Mesenchymal stem cell (in vitro differentiated cells and primary cell): ENCODE measurements at regions not wholly inside any gene's neighbourhood (a gene's known extent, or its start where the extent isn't known, plus 50 kb on each side); places are given as distances from the start of the nearest gene placed in this dataset.

Source experiments
- DNase-seq: peaks from one replicate; pipeline ENCODE4 v3.0.0-alpha.2; 2013
- H2AFZ ChIP-seq: one replicate; pipeline ENCODE4 v1.6.1; 2013; ENCODE audit warnings: low read depth, mild to moderate bottlenecking, control low read depth, inconsistent platforms, low read length, moderate library complexity
- H2AK5ac ChIP-seq: 2 replicates; pipeline ENCODE4 v1.6.1; 2013; ENCODE audit warnings: low read length, moderate library complexity, mild to moderate bottlenecking, inconsistent platforms; ENCODE audit not compliant: severe bottlenecking
- H2BK120ac ChIP-seq: one replicate; pipeline ENCODE4 v1.6.1; 2013; ENCODE audit warnings: low read depth, mild to moderate bottlenecking, inconsistent platforms, low read length, moderate library complexity
- H2BK12ac ChIP-seq, 2 experiments: one replicate each; pipeline ENCODE4 v1.6.1; 2013; ENCODE audit warnings: inconsistent platforms in 2 of 2, low read length in 2 of 2, mild to moderate bottlenecking in 2 of 2, moderate library complexity in 2 of 2, control low read depth in 1 of 2
- H2BK15ac ChIP-seq: one replicate; pipeline ENCODE4 v1.6.1; 2013; ENCODE audit warnings: mild to moderate bottlenecking, low read depth, inconsistent platforms; ENCODE audit not compliant: poor library complexity, severe bottlenecking
- H2BK5ac ChIP-seq: 2 replicates; pipeline ENCODE4 v1.6.1; 2013; ENCODE audit warnings: low read depth, mild to moderate bottlenecking, low read length, control low read depth, inconsistent platforms; ENCODE audit not compliant: poor library complexity, severe bottlenecking
- H3K14ac ChIP-seq, 2 experiments: one replicate each; pipeline ENCODE4 v1.6.1; 2013; ENCODE audit warnings: inconsistent platforms in 2 of 2, low read length in 2 of 2, control low read depth in 1 of 2, mild to moderate bottlenecking in 1 of 2, moderate library complexity in 1 of 2
- H3K18ac ChIP-seq, 2 experiments: one replicate each; pipeline ENCODE4 v1.6.1; 2013; ENCODE audit warnings: inconsistent platforms in 2 of 2, low read length in 2 of 2, control low read depth in 1 of 2, low read depth in 1 of 2, mild to moderate bottlenecking in 1 of 2
- H3K23ac ChIP-seq, 2 experiments: one replicate each; pipeline ENCODE4 v1.6.1; 2013; ENCODE audit warnings: inconsistent platforms in 2 of 2, low read length in 2 of 2, mild to moderate bottlenecking in 2 of 2, moderate library complexity in 2 of 2, control low read depth in 1 of 2
- H3K27ac ChIP-seq: 2 replicates; pipeline ENCODE4 v1.5.1; 2013; ENCODE audit warnings: mild to moderate bottlenecking, moderate library complexity, low read length, control low read depth, inconsistent platforms; ENCODE audit not compliant: poor library complexity, severe bottlenecking
- H3K27me3 ChIP-seq, 2 experiments: 2 replicates each; pipeline versions ENCODE4 v1.6.1 to v1.7.0; 2013; ENCODE audit warnings: low read length in 2 of 2, mild to moderate bottlenecking in 2 of 2, moderate library complexity in 2 of 2, control low read depth in 1 of 2, inconsistent platforms in 1 of 2; ENCODE audit not compliant: control insufficient read depth in 1 of 2, insufficient read depth in 1 of 2
- H3K36me3 ChIP-seq, 2 experiments: 2 replicates each; pipeline versions ENCODE4 v1.6.1 to v1.7.0; 2013; ENCODE audit warnings: low read length in 2 of 2, control low read depth in 1 of 2, inconsistent platforms in 1 of 2, low read depth in 1 of 2, mild to moderate bottlenecking in 1 of 2; ENCODE audit not compliant: insufficient read depth in 2 of 2, control insufficient read depth in 1 of 2
- H3K4ac ChIP-seq, 2 experiments: one replicate each; pipeline ENCODE4 v1.6.1; 2013; ENCODE audit warnings: inconsistent platforms in 2 of 2, low read length in 2 of 2, mild to moderate bottlenecking in 2 of 2, moderate library complexity in 2 of 2, control low read depth in 1 of 2, low read depth in 1 of 2
- H3K4me1 ChIP-seq: 2 replicates; pipeline ENCODE4 v1.6.1; 2013; ENCODE audit warnings: low read depth, low read length, control low read depth; ENCODE audit not compliant: control insufficient read depth, insufficient read depth
- H3K4me2 ChIP-seq: 2 replicates; pipeline ENCODE4 v1.6.1; 2013; ENCODE audit warnings: low read length, mild to moderate bottlenecking, inconsistent platforms; ENCODE audit not compliant: poor library complexity, severe bottlenecking
- H3K4me3 ChIP-seq, 2 experiments: 2 replicates each; pipeline versions ENCODE4 v1.5.1 to v1.7.0; 2013; ENCODE audit warnings: low read length in 2 of 2, mild to moderate bottlenecking in 2 of 2, control low read depth in 1 of 2, low read depth in 1 of 2; ENCODE audit not compliant: insufficient read depth in 1 of 2
- H3K79me1 ChIP-seq: replicated peaks from 2 replicates; pipeline ENCODE4 v1.6.1; 2013; ENCODE audit warnings: mild to moderate bottlenecking, control low read depth, low read length, inconsistent platforms; ENCODE audit not compliant: poor library complexity, severe bottlenecking
- H3K9ac ChIP-seq: 2 replicates; pipeline ENCODE4 v1.7.0; 2013; ENCODE audit warnings: mild to moderate bottlenecking, low read length, moderate library complexity
- H3K9me3 ChIP-seq: 2 replicates; pipeline ENCODE4 v1.7.0; 2013; ENCODE audit warnings: mild to moderate bottlenecking, low read length; ENCODE audit not compliant: control insufficient read depth
- H4K8ac ChIP-seq: one replicate; pipeline ENCODE4 v1.6.1; 2013; ENCODE audit warnings: inconsistent platforms, mild to moderate bottlenecking, low read length, moderate library complexity
- H4K91ac ChIP-seq: one replicate; pipeline ENCODE4 v1.6.1; 2013; ENCODE audit warnings: mild to moderate bottlenecking, low read length, inconsistent platforms
- WGBS: methylation state at CpG from one replicate; pipeline ENCODE4 v1.1.7; 2013; ENCODE audit warnings: mixed read lengths; 5-methylcytosine and 5-hydroxymethylcytosine counted together

DNA sequence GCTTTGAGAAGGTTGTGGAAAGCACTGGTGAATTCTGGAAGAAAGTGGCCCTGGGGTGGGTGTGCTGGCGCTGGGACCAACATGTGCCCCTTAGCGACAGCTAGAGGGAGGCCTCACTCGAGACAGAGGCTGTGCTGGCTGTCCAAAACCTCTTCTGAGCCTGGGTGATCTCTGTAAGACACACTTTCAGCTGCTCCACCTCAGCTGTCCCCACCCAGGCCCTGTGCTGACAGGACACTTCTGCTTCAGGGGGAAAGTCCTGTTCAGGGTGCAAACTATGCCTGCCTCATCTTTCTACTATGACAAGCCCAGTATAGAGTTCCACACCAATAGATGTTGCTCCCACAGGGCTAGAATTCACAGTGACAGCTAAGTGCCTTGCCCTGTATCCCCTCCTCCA is 426.4 kb downstream of the MED10 start:
- Histone ChIP-seq H2AK5ac (no peak overlapping the region), H3K18ac (no peak overlapping the region)
- 29% methylated on average over 3 of the region's 3 CpGs for WGBS

DNA sequence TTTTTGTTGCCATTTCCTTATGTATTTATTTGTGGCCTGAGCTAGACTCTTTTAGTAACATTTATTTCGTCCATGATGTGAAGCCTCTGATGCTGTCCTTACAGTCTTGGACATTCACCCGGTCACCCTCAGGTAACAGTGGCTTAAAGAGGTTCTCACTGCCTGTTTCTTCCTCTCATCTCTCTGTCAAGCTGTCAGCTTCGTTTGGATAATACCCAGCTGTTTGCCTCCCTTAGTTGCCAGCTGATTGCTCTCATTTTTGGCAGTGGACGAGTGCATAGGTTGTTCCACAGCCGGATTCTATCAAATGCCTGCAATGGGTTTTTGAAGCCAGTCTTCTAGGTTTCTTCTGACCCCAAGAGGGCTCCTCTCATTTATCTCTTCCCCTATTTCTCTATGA is 427.7 kb downstream of the MED10 start:
- H4K8ac ChIP-seq = no peak overlapping the region
- H3K79me1 ChIP-seq = no peaks in the 10 kb centered on the region
- no peak overlapping the region for H2BK5ac ChIP-seq
- no peak overlapping the region for H2AK5ac ChIP-seq
- no peaks in the 10 kb centered on the region for H3K9me3 ChIP-seq
- H3K4ac ChIP-seq = no peak overlapping the region
- H3K14ac ChIP-seq = no peak overlapping the region
- H3K9ac ChIP-seq = no peak overlapping the region
- no peak overlapping the region for H3K4me2 ChIP-seq
- H3K4me3 ChIP-seq = no peak overlapping the region
- DNase-seq = no peak
- no peak overlapping the region for H2BK12ac ChIP-seq
- no peak overlapping the region for H3K23ac ChIP-seq
- H2AFZ ChIP-seq = no peak overlapping the region
- no peak overlapping the region for H3K18ac ChIP-seq
- H2BK120ac ChIP-seq = no peak overlapping the region
- H3K27me3 ChIP-seq = no peaks in the 10 kb centered on the region
- WGBS = 56% methylated on average over 5 of the region's 5 CpGs
- H3K36me3 ChIP-seq = no peaks in the 10 kb centered on the region
- no peak overlapping the region for H2BK15ac ChIP-seq
- no peak overlapping the region for H4K91ac ChIP-seq
- no peaks in the 10 kb centered on the region for H3K4me1 ChIP-seq
- H3K27ac ChIP-seq = no peak overlapping the region

More for the DNA sequence above, 426.4 kb downstream of the MED10 start:
- Histone ChIP-seq H3K4me2 (no peak overlapping the region), H2BK15ac (no peak overlapping the region), H3K27me3 (no peaks in the 10 kb centered on the region), H2BK5ac (no peak overlapping the region), H4K91ac (no peak overlapping the region), H3K27ac (no peak overlapping the region), H3K9ac (no peak overlapping the region), H3K4ac (no peak overlapping the region), H3K4me3 (no peak overlapping the region), H3K4me1 (no peaks in the 10 kb centered on the region), H2BK120ac (no peak overlapping the region), H2AFZ (no peak overlapping the region), H3K79me1 (no peaks in the 10 kb centered on the region), H3K14ac (no peak overlapping the region), H4K8ac (no peak overlapping the region), H2BK12ac (no peak overlapping the region), H3K9me3 (peaks cover 3% of the 10 kb centered on the region), H3K23ac (no peak overlapping the region), H3K36me3 (no peaks in the 10 kb centered on the region)
- DNase-seq = no peak

DNA sequence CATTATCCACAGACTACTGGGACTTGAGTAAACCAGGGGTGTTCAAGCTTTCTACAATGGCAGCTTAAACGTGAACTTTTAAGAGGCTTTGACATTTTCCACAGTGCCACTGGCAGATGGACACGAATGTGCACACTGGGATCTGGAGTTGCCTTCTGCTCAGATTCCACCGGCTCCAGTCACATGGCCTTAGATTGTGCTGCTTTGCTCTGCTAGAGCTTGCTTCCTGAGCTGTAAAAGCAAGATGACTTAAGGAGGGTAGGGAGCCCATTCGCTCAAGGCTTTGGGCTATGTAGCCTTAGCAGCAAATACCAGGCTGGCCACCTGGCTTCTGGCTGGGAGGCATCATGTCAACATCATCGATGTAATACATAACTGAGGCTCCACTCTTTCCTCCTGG is 436.9 kb downstream of the MED10 start:
- H2BK5ac ChIP-seq = no peak overlapping the region

DNA sequence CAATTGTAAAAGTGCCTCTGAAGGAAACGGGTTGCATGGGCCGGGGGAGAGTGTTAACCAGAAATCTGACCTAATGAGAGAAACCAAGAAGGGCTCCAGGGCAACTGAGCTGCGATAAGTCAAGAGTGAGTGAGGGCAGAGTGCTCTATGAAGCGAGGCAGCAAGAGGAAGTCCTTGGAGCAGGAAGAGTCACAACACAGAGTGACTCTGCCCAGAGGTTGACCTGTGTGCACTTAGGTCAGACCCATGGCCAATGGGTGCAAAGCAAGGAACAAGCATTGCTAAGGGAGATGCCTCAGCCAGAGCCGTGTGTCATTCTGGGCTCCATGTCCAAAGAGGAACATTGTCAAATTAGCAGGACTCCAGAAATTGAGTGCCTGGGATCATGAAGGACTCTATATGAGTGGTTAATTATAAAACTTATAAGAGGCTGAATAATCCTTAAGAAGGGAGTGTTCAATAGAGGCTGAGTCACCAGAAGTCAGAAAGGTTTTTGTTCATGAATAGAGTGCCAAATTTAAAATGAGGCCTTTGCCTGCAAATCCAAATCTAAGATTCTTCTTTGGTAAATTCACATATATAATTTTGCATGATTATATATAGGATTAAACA is 438.5 kb downstream of the MED10 start:
- Histone ChIP-seq H3K36me3 (no peaks in the 10 kb centered on the region), H2BK120ac (no peak overlapping the region), H2BK5ac (no peak overlapping the region), H3K23ac (no peak overlapping the region), H4K91ac (no peak overlapping the region), H3K4me3 (no peak overlapping the region), H2BK12ac (no peak overlapping the region), H3K14ac (no peak overlapping the region), H3K27me3 (no peaks in the 10 kb centered on the region), H3K9me3 (no peaks in the 10 kb centered on the region), H3K18ac (no peak overlapping the region), H2AK5ac (no peak overlapping the region), H4K8ac (no peak overlapping the region), H3K9ac (no peak overlapping the region), H2AFZ (no peak overlapping the region), H3K4ac (no peak overlapping the region), H3K4me2 (no peak overlapping the region), H2BK15ac (no peak overlapping the region), H3K79me1 (no peaks in the 10 kb centered on the region), H3K27ac (no peak overlapping the region), H3K4me1 (no peaks in the 10 kb centered on the region)
- 68% methylated on average over 5 of the region's 5 CpGs for WGBS
- no peak for DNase-seq

More for the DNA sequence above, 436.9 kb downstream of the MED10 start:
- no peak for DNase-seq
- WGBS = 65% methylated on average over 5 of the region's 5 CpGs
- no peak overlapping the region for H3K14ac ChIP-seq
- H3K4me1 ChIP-seq = no peaks in the 10 kb centered on the region
- no peaks in the 10 kb centered on the region for H3K9me3 ChIP-seq
- H3K36me3 ChIP-seq = no peaks in the 10 kb centered on the region
- H3K27ac ChIP-seq = no peak overlapping the region
- H2AFZ ChIP-seq = no peak overlapping the region
- H2BK12ac ChIP-seq = no peak overlapping the region
- H2BK120ac ChIP-seq = no peak overlapping the region
- H2AK5ac ChIP-seq = no peak overlapping the region
- no peak overlapping the region for H4K91ac ChIP-seq
- no peak overlapping the region for H4K8ac ChIP-seq
- H3K4me2 ChIP-seq = no peak overlapping the region
- H3K4me3 ChIP-seq = no peak overlapping the region
- no peaks in the 10 kb centered on the region for H3K79me1 ChIP-seq
- H2BK15ac ChIP-seq = no peak overlapping the region
- no peak overlapping the region for H3K9ac ChIP-seq
- no peak overlapping the region for H3K18ac ChIP-seq
- no peaks in the 10 kb centered on the region for H3K27me3 ChIP-seq
- no peak overlapping the region for H3K23ac ChIP-seq
- no peak overlapping the region for H3K4ac ChIP-seq
